Calu3 (cell line): ENCODE measurements at regions not wholly inside any gene's neighbourhood (a gene's known extent, or its start where the extent isn't known, plus 50 kb on each side); places are given as distances from the start of the nearest gene placed in this dataset.

ENCODE experiments used
- BruUV-seq: library from RNA; stranded (reverse); fragments of 400-500 nt; replicated peaks from 2 replicates; lab custom pipeline; 2021; lab: Mats Ljungman, UMichigan
- CTCF ChIA-PET: fragments of 300-600 bp; sonication (Branson Sonifier 250); formaldehyde crosslinking; loops from one replicate; lab custom pipeline; 2022; ENCODE audit warnings: antibody characterized with exemption; lab: Charles Lee
- DNase-seq: peaks from one replicate; pipeline ENCODE4 v3.0.0; 2022
- H3K27ac Mint-ChIP-seq: one replicate; pipeline ENCODE4 v1.8.0; 2022; ENCODE audit warnings: mixed read lengths; ENCODE audit not compliant: unreplicated experiment
- H3K27me3 Mint-ChIP-seq: one replicate; pipeline ENCODE4 v1.8.0; 2022; ENCODE audit warnings: mixed read lengths; ENCODE audit not compliant: unreplicated experiment
- H3K36me3 Mint-ChIP-seq: one replicate; pipeline ENCODE4 v1.8.0; 2022; ENCODE audit warnings: mild to moderate bottlenecking, moderate library complexity, mixed read lengths; ENCODE audit not compliant: insufficient read depth, unreplicated experiment
- H3K4me1 Mint-ChIP-seq: one replicate; pipeline ENCODE4 v1.8.0; 2022; ENCODE audit warnings: mild to moderate bottlenecking, low read depth, mixed read lengths; ENCODE audit not compliant: unreplicated experiment
- H3K4me3 Mint-ChIP-seq: one replicate; pipeline ENCODE4 v1.8.0; 2022; ENCODE audit warnings: mild to moderate bottlenecking, low read depth, moderate library complexity, mixed read lengths; ENCODE audit not compliant: unreplicated experiment
- H3K9me3 Mint-ChIP-seq: one replicate; pipeline ENCODE4 v1.8.0; 2022; ENCODE audit warnings: low read depth, mixed read lengths; ENCODE audit not compliant: unreplicated experiment
- intact Hi-C: fragments of 100-400 bp; cut with micrococcal nuclease; formaldehyde crosslinking; loops from one replicate; pipeline ENCODE4 v1.10.0; 2022; ENCODE audit not compliant: unreplicated experiment
- TF ChIP-seq, protein P1 (sequence below): fragments of 200-600 bp; IDR thresholded peaks from one replicate; pipeline ENCODE4 v1.8.0; 2022; ENCODE audit warnings: antibody characterized with exemption; ENCODE audit not compliant: unreplicated experiment

DNA sequence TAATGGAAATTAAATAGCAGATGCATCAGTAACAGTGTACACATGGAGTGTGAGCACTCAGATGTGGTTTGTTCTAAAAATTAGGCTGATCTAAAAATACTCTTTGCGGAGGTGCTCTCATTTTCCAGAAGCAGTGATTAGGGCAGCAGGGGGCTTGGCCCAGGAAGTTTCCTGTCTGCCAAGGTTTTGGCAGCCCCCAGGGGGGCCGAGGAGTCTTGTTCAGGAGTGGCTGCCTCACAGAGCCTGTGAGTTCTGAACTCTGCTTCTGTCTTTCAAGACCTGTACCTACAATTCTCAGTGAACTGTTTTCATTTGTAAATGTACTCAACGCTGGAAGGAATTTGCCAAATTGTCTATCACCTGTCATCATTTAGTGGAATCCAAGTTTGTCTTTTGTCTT, 388.4 kb upstream of the CDH11 start:
- no peak overlapping the region for H3K27ac Mint-ChIP-seq
- DNase-seq = no peak
- TF ChIP-seq, protein P1, sequence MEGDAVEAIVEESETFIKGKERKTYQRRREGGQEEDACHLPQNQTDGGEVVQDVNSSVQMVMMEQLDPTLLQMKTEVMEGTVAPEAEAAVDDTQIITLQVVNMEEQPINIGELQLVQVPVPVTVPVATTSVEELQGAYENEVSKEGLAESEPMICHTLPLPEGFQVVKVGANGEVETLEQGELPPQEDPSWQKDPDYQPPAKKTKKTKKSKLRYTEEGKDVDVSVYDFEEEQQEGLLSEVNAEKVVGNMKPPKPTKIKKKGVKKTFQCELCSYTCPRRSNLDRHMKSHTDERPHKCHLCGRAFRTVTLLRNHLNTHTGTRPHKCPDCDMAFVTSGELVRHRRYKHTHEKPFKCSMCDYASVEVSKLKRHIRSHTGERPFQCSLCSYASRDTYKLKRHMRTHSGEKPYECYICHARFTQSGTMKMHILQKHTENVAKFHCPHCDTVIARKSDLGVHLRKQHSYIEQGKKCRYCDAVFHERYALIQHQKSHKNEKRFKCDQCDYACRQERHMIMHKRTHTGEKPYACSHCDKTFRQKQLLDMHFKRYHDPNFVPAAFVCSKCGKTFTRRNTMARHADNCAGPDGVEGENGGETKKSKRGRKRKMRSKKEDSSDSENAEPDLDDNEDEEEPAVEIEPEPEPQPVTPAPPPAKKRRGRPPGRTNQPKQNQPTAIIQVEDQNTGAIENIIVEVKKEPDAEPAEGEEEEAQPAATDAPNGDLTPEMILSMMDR = no peak

DNA sequence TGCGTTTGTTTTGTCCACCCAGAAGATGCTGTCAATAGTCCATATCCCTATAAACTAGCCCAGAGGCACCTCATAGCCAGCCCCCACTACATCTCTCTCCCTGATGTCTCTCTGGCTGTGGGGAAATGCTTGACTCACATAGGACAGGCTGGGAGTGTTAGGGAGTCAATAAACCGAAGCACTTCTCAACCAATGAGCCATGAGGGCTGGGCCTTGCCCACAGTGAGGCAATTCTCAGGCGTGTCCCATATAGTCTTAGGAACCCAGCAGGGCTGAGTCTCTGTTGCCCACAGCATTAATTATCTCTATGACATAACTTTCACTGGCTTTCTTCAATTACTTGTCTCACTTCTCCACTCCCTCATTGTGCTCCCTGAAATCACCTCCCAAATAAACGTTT, 387.3 kb upstream of the CDH11 start:
- TF ChIP-seq, protein P1 = no peak
- Mint-ChIP-seq H3K9me3 (peaks cover 22% of the 10 kb centered on the region), H3K4me3 (no peak overlapping the region), H3K4me1 (no peaks in the 10 kb centered on the region), H3K27ac (no peak overlapping the region), H3K27me3 (no peaks in the 10 kb centered on the region), H3K36me3 (no peaks in the 10 kb centered on the region)
- no peak for DNase-seq
- no TSS peak for BruUV-seq
- intact Hi-C loops = no loop called here
- CTCF ChIA-PET = no interaction called here

More for the DNA sequence above, 388.4 kb upstream of the CDH11 start:
- CTCF ChIA-PET = no interaction called here
- H3K4me3 Mint-ChIP-seq = no peak overlapping the region
- peaks cover 26% of the 10 kb centered on the region for H3K9me3 Mint-ChIP-seq
- no peaks in the 10 kb centered on the region for H3K27me3 Mint-ChIP-seq
- no peaks in the 10 kb centered on the region for H3K4me1 Mint-ChIP-seq
- BruUV-seq = no TSS peak
- intact Hi-C loops = no loop called here
- H3K36me3 Mint-ChIP-seq = no peaks in the 10 kb centered on the region

DNA sequence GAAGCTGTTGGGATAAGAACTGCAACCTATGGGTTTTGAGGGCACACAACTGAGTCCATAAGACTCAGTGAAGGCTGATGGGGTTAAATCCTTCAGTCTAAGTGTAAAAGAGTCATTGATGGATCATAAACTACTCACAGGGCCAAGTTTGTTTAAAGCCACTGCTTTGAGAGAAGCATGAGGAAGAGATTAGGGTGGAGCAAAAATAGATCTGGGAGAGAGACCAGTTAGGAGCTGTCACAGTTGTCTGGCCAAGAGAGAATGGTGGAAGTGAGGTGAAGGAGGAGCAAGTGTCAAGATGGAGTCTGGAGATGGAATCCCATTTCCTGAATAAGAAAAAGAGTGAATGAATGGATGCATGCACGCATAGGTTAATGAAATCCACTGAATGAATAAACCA, 379.1 kb upstream of the CDH11 start:
- TF ChIP-seq, protein P1 = no peak
- DNase-seq = no peak
- Mint-ChIP-seq H3K4me3 (no peak overlapping the region), H3K9me3 (peaks cover 14% of the 10 kb centered on the region), H3K27ac (no peak overlapping the region), H3K4me1 (no peaks in the 10 kb centered on the region), H3K27me3 (no peaks in the 10 kb centered on the region), H3K36me3 (no peaks in the 10 kb centered on the region)
- intact Hi-C loops = no loop called here
- CTCF ChIA-PET = no interaction called here
- no TSS peak for BruUV-seq

DNA sequence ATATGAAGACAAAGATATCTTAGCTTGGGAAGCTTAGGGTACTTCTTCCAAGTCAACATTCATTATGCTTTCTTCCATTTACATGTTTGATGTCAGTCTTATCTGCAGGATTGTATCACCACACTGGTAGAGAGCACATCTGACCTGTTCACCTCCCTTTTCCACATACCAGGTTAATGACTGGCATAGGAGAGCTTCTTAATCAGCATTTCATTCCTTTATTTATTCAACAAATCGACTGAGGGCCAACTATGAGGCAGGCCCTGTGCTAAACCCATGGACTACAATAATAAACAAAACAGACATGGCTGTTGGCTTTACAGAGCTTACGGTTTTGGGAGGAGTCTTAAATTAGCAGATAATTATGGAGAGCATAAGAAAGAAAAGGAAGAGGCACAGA, 378.1 kb upstream of the CDH11 start:
- H3K4me1 Mint-ChIP-seq = no peaks in the 10 kb centered on the region

More for the DNA sequence above, 378.1 kb upstream of the CDH11 start:
- intact Hi-C loops = no loop called here
- H3K27me3 Mint-ChIP-seq = no peaks in the 10 kb centered on the region
- no peak overlapping the region for H3K27ac Mint-ChIP-seq
- H3K36me3 Mint-ChIP-seq = no peaks in the 10 kb centered on the region
- H3K4me3 Mint-ChIP-seq = no peak overlapping the region
- DNase-seq = no peak
- TF ChIP-seq, protein P1 = no peak
- CTCF ChIA-PET = no interaction called here
- peaks cover 14% of the 10 kb centered on the region for H3K9me3 Mint-ChIP-seq
- no TSS peak for BruUV-seq
